ENCODE measurements at regions not wholly inside any gene's neighbourhood (a gene's known extent, or its start where the extent isn't known, plus 50 kb on each side); places are given as distances from the start of the nearest gene placed in this dataset.

GRCh38 chr2:180698668-180699067, 281.7 kb upstream of the UBE2E3 start:
- Histone ChIP-seq H3K18ac (ENCODE audit: low read depth, low read length) (no peak overlapping the region), H3K9me3 (ENCODE audit: control insufficient read depth, insufficient read depth, low read length) (no peaks in the 10 kb centered on the region), H3K27me3 (ENCODE audit: control insufficient read depth, insufficient read depth, low read length) (no peaks in the 10 kb centered on the region), H3K4me3 (ENCODE audit: insufficient read depth, low read depth, low read length) (no peak overlapping the region), H4K8ac (ENCODE audit: low read depth in 2 of 2, low read length in 2 of 2) (no peak overlapping the region), H4K5ac (ENCODE audit: low read depth, low read length) (no peak overlapping the region), H3K36me3 (ENCODE audit: control insufficient read depth, insufficient read depth, low read length) (no peaks in the 10 kb centered on the region), H3K14ac (replicated peaks; ENCODE audit: low read depth, low read length) (no peak overlapping the region), H4K20me1 (ENCODE audit: insufficient read depth, low read length) (no peaks in the 10 kb centered on the region), H3K27ac (ENCODE audit: insufficient read depth, low read length) (no peak overlapping the region), H2AK9ac (replicated peaks; ENCODE audit: low read depth, low read length, poor library complexity) (no peak overlapping the region), H3K79me1 (ENCODE audit: low read depth in 1 of 2, low read length in 2 of 2) (no peaks in the 10 kb centered on the region), H3K4ac (ENCODE audit: low read depth, low read length) (no peak overlapping the region), H3K4me2 (ENCODE audit: low read depth, low read length) (no peak overlapping the region), H3K56ac (ENCODE audit: extremely low read depth, insufficient read depth, low read length) (no peak overlapping the region), H3K23ac (ENCODE audit: low read depth, low read length) (no peak overlapping the region), H3K9me1 (ENCODE audit: insufficient read depth, low read length) (no peaks in the 10 kb centered on the region), H2BK15ac (ENCODE audit: low read depth, low read length) (no peak overlapping the region), H2BK5ac (ENCODE audit: low read depth, low read length, poor library complexity, severe bottlenecking) (no peak overlapping the region), H2BK20ac (ENCODE audit: low read depth, low read length) (no peak overlapping the region), H3K4me1 (ENCODE audit: control insufficient read depth, insufficient read depth, low read length) (peaks cover 4% of the 10 kb centered on the region), H2AFZ (replicated peaks; ENCODE audit: low read length, poor library complexity) (no peak overlapping the region), H2BK120ac (ENCODE audit: low read depth, low read length) (no peak overlapping the region), H3K9ac (ENCODE audit: low read depth, low read length) (no peak overlapping the region), H2AK5ac (ENCODE audit: low read depth, low read length) (no peak overlapping the region), H4K91ac (ENCODE audit: insufficient read depth, low read depth, low read length) (no peak overlapping the region)
- CTCF ChIA-PET: no interaction called here
- DNase-seq (no peak), ATAC-seq (ENCODE audit: low read depth) (no peak)
- no TSS peak for BruUV-seq (replicated peaks)
- dilution Hi-C loops (cut with HindIII; ENCODE audit: low sequenced_read_pairs, unreplicated experiment): no loop called here
- WGBS, 2 experiments (ENCODE audit: extremely low coverage in 2 of 2, insufficient read length in 1 of 2): no CpG with 5 or more reads among the region's 3 CpGs
- POLR2A ChIA-PET (ENCODE audit: unreplicated experiment): no interaction called here
- in situ Hi-C loops (cut with MboI; ENCODE audit: low sequenced_read_pairs): no loop called here
- TF ChIP-seq RCOR1 (IDR thresholded peaks at IDR 0.05; ENCODE audit: insufficient replicate concordance, low read length) (no peak), CHD1 (IDR thresholded peaks at IDR 0.05; ENCODE audit: low read depth, low read length) (no peak), SMC3 (IDR thresholded peaks at IDR 0.05; ENCODE audit: low read depth, low read length) (no peak), RAD21 (IDR thresholded peaks at IDR 0.05; ENCODE audit: low read length) (no peak), NFE2L2 (IDR thresholded peaks at IDR 0.05; ENCODE audit: low read depth, low read length) (no peak), MXI1 (IDR thresholded peaks at IDR 0.05; ENCODE audit: borderline replicate concordance, low read depth, low read length) (no peak), MAFK (IDR thresholded peaks at IDR 0.05; ENCODE audit: low read depth, low read length) (no peak), CTCF (conservative IDR thresholded peaks at IDR 0.05; ENCODE audit: low read depth, low read length) (no peak)
- intact Hi-C loops (cut with micrococcal nuclease): no loop called here
